Right lobe of liver (tissue), 4 donors: ENCODE measurements at regions not wholly inside any gene's neighbourhood (a gene's known extent, or its start where the extent isn't known, plus 50 kb on each side); places are given as distances from the start of the nearest gene placed in this dataset.

Experiments used
- CTCF ChIP-seq, 4 donors: fragments of 200-600 bp in 3 of 4; fragments of 450-650 bp in 1 of 4; IDR thresholded peaks; one replicate each; pipeline versions ENCODE4 v1.5.1 to v1.8.0; 2016 to 2022; ENCODE audit warnings: antibody characterized with exemption in 4 of 4, mild to moderate bottlenecking in 2 of 4
- POLR2A ChIP-seq: fragments of 450-650 bp; IDR thresholded peaks from one replicate; pipeline ENCODE4 v1.6.1; 2017; ENCODE audit warnings: antibody characterized with exemption, mild to moderate bottlenecking
- donor health status: DM: no; HTN: no; CAD: no.
- donor health status: DM: no; HTN: no; CAD: no.
- donor health status: DM: no; HTN: yes; CAD: no.

GRCh38 chrX:104486691-104487090, 79.3 kb upstream of the IL1RAPL2 start:
- TF ChIP-seq CTCF (IDR thresholded peaks at IDR 0.05) (no peak), POLR2A (no peak)
